ENCODE measurements at regions not wholly inside any gene's neighbourhood (a gene's known extent, or its start where the extent isn't known, plus 50 kb on each side); places are given as distances from the start of the nearest gene placed in this dataset.

GRCh38 chr2:139383532-139383931 lies 603.3 kb upstream of the NXPH2 start:
- TF ChIP-seq CTCF (IDR thresholded peaks at IDR 0.05) (no peak), POLR2A (IDR thresholded peaks at IDR 0.05) (no peak)

Measured in upper lobe of left lung (tissue), 4 donors.